LNCAP (cell line): ENCODE measurements at regions not wholly inside any gene's neighbourhood (a gene's known extent, or its start where the extent isn't known, plus 50 kb on each side); places are given as distances from the start of the nearest gene placed in this dataset.

ENCODE experiments used
- CTCF ChIP-seq: fragments of 450-650 bp; IDR thresholded peaks from 2 replicates; pipeline ENCODE4 v1.5.1; 2017; ENCODE audit warnings: mild to moderate bottlenecking

GRCh38 chr9:91008568-91008967, 206.9 kb downstream of the SYK start:
- no peak for TF ChIP-seq CTCF

- TF ChIP-seq CTCF: no peak
Measured at GRCh38 chr9:91011891-91012290, 210.3 kb downstream of the SYK start.

DNA sequence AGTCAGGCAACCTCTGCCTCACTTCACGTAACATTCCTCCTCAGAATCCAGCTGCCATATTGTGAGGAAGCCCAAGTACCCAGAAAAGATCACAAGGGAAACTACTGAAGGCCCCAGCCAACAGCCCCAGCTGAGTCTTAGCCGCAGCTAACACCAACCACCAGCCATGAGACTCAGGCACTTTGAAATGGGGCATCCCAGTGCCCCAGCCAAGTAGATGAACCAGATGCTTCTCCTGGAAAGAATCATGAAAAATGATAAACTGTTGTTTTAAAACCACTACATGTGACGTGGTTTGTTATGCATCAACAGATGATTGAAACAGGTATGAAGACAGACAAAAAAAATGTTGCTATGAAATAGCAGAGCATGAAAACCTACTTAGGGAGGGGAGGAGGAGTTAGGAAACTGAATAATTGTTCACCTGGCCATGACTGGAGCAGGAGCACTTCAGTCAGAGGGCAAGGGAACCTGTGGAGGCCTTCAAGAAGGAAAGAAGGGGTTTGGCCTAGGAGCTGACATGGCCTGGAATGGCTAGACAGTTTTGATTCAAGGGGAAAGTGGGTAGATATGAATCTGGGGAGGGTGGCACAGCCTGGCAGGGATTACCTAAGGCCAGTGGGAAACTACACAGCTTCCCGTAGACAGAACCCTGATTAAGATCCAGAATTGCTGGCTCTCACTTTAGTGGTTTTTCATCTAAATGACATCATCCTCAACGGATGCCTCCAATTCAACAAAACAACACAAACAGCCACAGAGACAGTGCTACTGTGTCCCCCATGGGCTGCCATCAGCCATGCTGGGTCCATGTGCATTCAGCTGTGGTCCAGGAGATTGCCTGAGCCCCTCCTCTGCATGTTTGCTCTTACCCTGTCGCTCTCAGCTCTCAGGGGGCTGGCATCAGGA, 211.6 kb downstream of the SYK start:
- TF ChIP-seq CTCF: no peak

DNA sequence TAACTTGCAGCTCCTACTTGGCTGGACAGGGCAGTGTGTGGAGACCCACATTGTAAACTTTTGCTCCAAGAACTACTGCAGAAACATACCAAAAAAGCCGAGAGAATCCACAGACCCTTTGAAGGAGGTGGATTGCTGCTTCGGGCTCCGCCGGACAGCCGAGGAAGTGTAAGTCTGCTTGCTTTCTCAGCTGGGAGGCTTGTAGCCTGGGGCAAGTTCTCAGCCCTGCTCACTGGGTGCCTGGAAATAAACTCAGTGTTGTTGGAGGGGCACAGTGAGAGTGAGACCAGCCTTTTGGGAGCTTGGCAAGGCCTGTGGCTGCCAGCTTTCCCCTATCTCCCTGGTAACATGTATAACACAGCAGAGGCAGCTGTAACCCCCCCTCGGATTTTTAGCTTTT, 215.6 kb downstream of the SYK start:
- TF ChIP-seq CTCF: no peak

DNA sequence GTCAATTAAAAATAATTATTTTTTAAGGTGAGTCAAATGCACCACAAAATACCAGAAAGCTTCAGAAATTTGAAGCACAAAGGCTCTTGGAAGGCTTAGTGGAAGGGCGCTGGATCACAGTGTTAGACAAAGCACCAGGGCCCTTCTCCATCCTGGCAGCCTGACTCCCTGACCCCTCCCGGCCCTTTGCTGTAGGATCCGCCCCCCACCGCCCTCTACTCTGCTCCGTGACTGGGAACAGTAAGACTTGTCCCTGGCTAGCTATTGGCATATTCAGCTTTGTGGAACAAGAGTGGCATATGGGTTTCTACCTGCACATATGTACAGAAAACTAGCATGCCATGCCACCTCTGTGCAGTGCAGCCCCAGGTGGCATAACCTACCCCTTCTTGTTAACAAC, 222.1 kb downstream of the SYK start:
- no peak for TF ChIP-seq CTCF

GRCh38 chr9:91024841-91025240, 223.2 kb downstream of the SYK start:
- TF ChIP-seq CTCF: no peak

DNA sequence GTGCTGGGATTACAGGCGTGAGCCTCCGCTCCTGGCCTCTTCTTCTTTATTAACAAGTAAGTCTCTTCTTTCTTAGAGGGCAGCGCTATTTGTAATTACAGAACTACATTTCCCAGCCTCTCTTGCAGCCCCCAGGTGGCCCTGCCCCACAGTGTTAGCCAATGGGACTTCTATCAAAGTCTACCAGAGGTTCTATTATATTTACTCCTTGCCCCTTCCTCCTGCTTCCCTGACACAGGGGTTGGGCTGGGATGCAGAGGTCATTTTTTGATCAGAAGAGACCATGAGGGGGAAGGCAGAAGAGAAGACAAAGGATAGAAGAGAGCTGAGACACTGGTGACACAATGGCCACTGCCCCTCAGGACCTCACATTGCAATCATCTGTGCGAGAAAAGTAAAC, 224.2 kb downstream of the SYK start:
- no peak for TF ChIP-seq CTCF

- TF ChIP-seq CTCF: no peak
Measured at GRCh38 chr9:91026266-91026665, 224.6 kb downstream of the SYK start.
